ENCODE measurements at regions not wholly inside any gene's neighbourhood (a gene's known extent, or its start where the extent isn't known, plus 50 kb on each side); places are given as distances from the start of the nearest gene placed in this dataset.
"Not testable (repeated sequence)": the region's sequence is repeated elsewhere in the genome, so short reads cannot be mapped to it uniquely, and the experiment has no call there.

GRCh38 chr5:2537378-2538145 is 213.9 kb downstream of the IRX2 start:
- no peak for DNase-seq (ENCODE audit: low read depth in 4 of 4, low spot score in 3 of 4)

- no peak for DNase-seq (ENCODE audit: low read depth in 4 of 4, low spot score in 3 of 4)
Observed at GRCh38 chr5:2536632-2537377, 214.7 kb downstream of the IRX2 start.

- no peak for DNase-seq (ENCODE audit: low read depth in 4 of 4, low spot score in 3 of 4)
Observed at GRCh38 chr5:2534970-2535369, 216.5 kb downstream of the IRX2 start.

- DNase-seq (ENCODE audit: low read depth in 4 of 4, low spot score in 3 of 4): no peak
Observed at GRCh38 chr5:2534251-2534650, 217.2 kb downstream of the IRX2 start.

- DNase-seq (ENCODE audit: low read depth in 4 of 4, low spot score in 3 of 4): not testable (repeated sequence)
Observed at GRCh38 chr5:2533848-2534247, 217.6 kb downstream of the IRX2 start.

- no peak for DNase-seq (ENCODE audit: low read depth in 4 of 4, low spot score in 3 of 4)
Observed at GRCh38 chr5:2532809-2533208, 218.7 kb downstream of the IRX2 start.

GRCh38 chr5:2531318-2531717 is 220.2 kb downstream of the IRX2 start:
- DNase-seq (ENCODE audit: low read depth in 4 of 4, low spot score in 3 of 4): no peak

- DNase-seq (ENCODE audit: low read depth in 4 of 4, low spot score in 3 of 4): no peak
Observed at GRCh38 chr5:2530609-2531008, 220.9 kb downstream of the IRX2 start.

- no peak for DNase-seq (ENCODE audit: low read depth in 4 of 4, low spot score in 3 of 4)
Observed at GRCh38 chr5:2529371-2530092, 221.9 kb downstream of the IRX2 start.

- no peak for DNase-seq (ENCODE audit: low read depth in 4 of 4, low spot score in 3 of 4)
Observed at GRCh38 chr5:2525351-2525750, 226.1 kb downstream of the IRX2 start.

- DNase-seq (ENCODE audit: low read depth in 4 of 4, low spot score in 3 of 4): no peak
Observed at GRCh38 chr5:2524620-2525019, 226.9 kb downstream of the IRX2 start.

- no peak for DNase-seq (ENCODE audit: low read depth in 4 of 4, low spot score in 3 of 4)
Observed at GRCh38 chr5:2523180-2523579, 228.3 kb downstream of the IRX2 start.

- no peak for DNase-seq (ENCODE audit: low read depth in 4 of 4, low spot score in 3 of 4)
Observed at GRCh38 chr5:2522372-2522771, 229.1 kb downstream of the IRX2 start.

- DNase-seq (ENCODE audit: low read depth in 4 of 4, low spot score in 3 of 4): no peak
Observed at GRCh38 chr5:2519153-2519552, 232.3 kb downstream of the IRX2 start.

- no peak for DNase-seq (ENCODE audit: low read depth in 4 of 4, low spot score in 3 of 4)
Observed at GRCh38 chr5:2517451-2517850, 234.0 kb downstream of the IRX2 start.

- no peak for DNase-seq (ENCODE audit: low read depth in 4 of 4, low spot score in 3 of 4)
Observed at GRCh38 chr5:2515180-2515764, 236.2 kb downstream of the IRX2 start.

GRCh38 chr5:2514484-2514883 is 237.0 kb downstream of the IRX2 start:
- no peak for DNase-seq (ENCODE audit: low read depth in 4 of 4, low spot score in 3 of 4)

- no peak for DNase-seq (ENCODE audit: low read depth in 4 of 4, low spot score in 3 of 4)
Observed at GRCh38 chr5:2511706-2512105, 239.8 kb downstream of the IRX2 start.

GRCh38 chr5:2511126-2511525 is 240.4 kb downstream of the IRX2 start:
- no peak for DNase-seq (ENCODE audit: low read depth in 4 of 4, low spot score in 3 of 4)

GRCh38 chr5:2509527-2509926 is 241.9 kb downstream of the IRX2 start:
- DNase-seq (ENCODE audit: low read depth in 4 of 4, low spot score in 3 of 4): no peak

GRCh38 chr5:2508514-2508913 is 243.0 kb downstream of the IRX2 start:
- DNase-seq (ENCODE audit: low read depth in 4 of 4, low spot score in 3 of 4): no peak

Measured in left renal pelvis (tissue), 4 donors.